T-cell (primary cell): ENCODE measurements at regions not wholly inside any gene's neighbourhood (a gene's known extent, or its start where the extent isn't known, plus 50 kb on each side); places are given as distances from the start of the nearest gene placed in this dataset.

Experiments used
- ATAC-seq, 4 experiments: fragments of 200-7000 bp in 3 of 4; fragments of 150-1000 bp in 1 of 4; cut with Tn5 transposase; replicated peaks in 1 of 4; 1 replicate in 3 of 4; 2 replicates in 1 of 4; pipeline ENCODE4 v1.10.0; 2021; ENCODE audit warnings: moderate library complexity in 3 of 4, mild to moderate bottlenecking in 2 of 4, moderate number of reproducible peaks in 1 of 4
- CTCF ChIA-PET, 2 donors: fragments of 300-600 bp; sonication (Branson Sonifier 250); formaldehyde crosslinking; loops; one replicate each; lab custom pipeline; 2022; ENCODE audit warnings: antibody characterized with exemption in 2 of 2; lab: Charles Lee
- POLR2A ChIA-PET, 2 donors: fragments of 300-600 bp; sonication (Branson Sonifier 250); formaldehyde crosslinking; loops; one replicate each; lab custom pipeline; 2022; ENCODE audit warnings: antibody characterized with exemption in 2 of 2; lab: Charles Lee
- DNase-seq, 35 experiments: peaks; one replicate each; pipeline versions ENCODE4 v3.0.0 to v3.0.0-alpha.2; 2013 to 2023
- H3K27ac ChIP-seq: one replicate; pipeline ENCODE4 v1.5.1; 2013; ENCODE audit warnings: low read length
- H3K27me3 ChIP-seq, 2 experiments: replicated peaks in 1 of 2; 1 replicate in 1 of 2; 2 replicates in 1 of 2; pipeline versions ENCODE4 v1.6.1 to v1.7.0; 2013; ENCODE audit warnings: low read length in 1 of 2, mixed read lengths in 1 of 2; ENCODE audit not compliant: control insufficient read depth in 2 of 2, insufficient read depth in 2 of 2; ENCODE audit errors: extremely low read depth in 1 of 2
- H3K36me3 ChIP-seq, 2 donors: 1 replicate in 1 of 2; 2 replicates in 1 of 2; pipeline versions ENCODE4 v1.6.1 to v1.7.0; 2013; ENCODE audit warnings: low read length in 1 of 2; ENCODE audit not compliant: control insufficient read depth in 2 of 2, insufficient read depth in 1 of 2; ENCODE audit errors: extremely low read depth in 1 of 2
- H3K4me1 ChIP-seq, 2 experiments: 1 replicate in 1 of 2; 2 replicates in 1 of 2; pipeline versions ENCODE4 v1.6.1 to v1.7.0; 2013; ENCODE audit warnings: low read length in 2 of 2, mixed read lengths in 1 of 2; ENCODE audit not compliant: insufficient read depth in 2 of 2, control insufficient read depth in 1 of 2; ENCODE audit errors: extremely low read depth in 1 of 2
- H3K4me3 ChIP-seq, 2 donors: 1 replicate in 1 of 2; 2 replicates in 1 of 2; pipeline versions ENCODE4 v1.5.1 to v1.7.0; 2013; ENCODE audit warnings: mild to moderate bottlenecking in 2 of 2, low read length in 1 of 2, moderate library complexity in 1 of 2; ENCODE audit not compliant: control insufficient read depth in 1 of 2; ENCODE audit errors: extremely low read depth in 1 of 2
- H3K9me3 ChIP-seq: 2 replicates; pipeline ENCODE4 v1.7.0; 2013
- H3K27ac Mint-ChIP-seq, 2 donors: one replicate each; pipeline ENCODE4 v1.8.0; 2020 to 2021; ENCODE audit warnings: mild to moderate bottlenecking in 2 of 2, mixed read lengths in 2 of 2
- H3K27me3 Mint-ChIP-seq, 2 donors: one replicate each; pipeline ENCODE4 v1.8.0; 2021 to 2022; ENCODE audit warnings: mixed read lengths in 2 of 2
- H3K36me3 Mint-ChIP-seq: one replicate; pipeline ENCODE4 v1.8.0; 2021; ENCODE audit warnings: mixed read lengths
- H3K4me1 Mint-ChIP-seq, 3 donors: one replicate each; pipeline ENCODE4 v1.8.0; 2020 to 2022; ENCODE audit warnings: mixed read lengths in 3 of 3, mild to moderate bottlenecking in 1 of 3
- H3K4me3 Mint-ChIP-seq, 3 donors: one replicate each; pipeline ENCODE4 v1.8.0; 2020 to 2022; ENCODE audit warnings: mild to moderate bottlenecking in 3 of 3, mixed read lengths in 3 of 3, moderate library complexity in 3 of 3
- H3K9me3 Mint-ChIP-seq, 3 donors: one replicate each; pipeline ENCODE4 v1.8.0; 2020 to 2022; ENCODE audit warnings: mixed read lengths in 3 of 3
- WGBS: methylation state at CpG from one replicate; pipeline ENCODE4 v1.1.5; 2013; ENCODE audit warnings: missing lambda C conversion rate; ENCODE audit not compliant: insufficient coverage; 5-methylcytosine and 5-hydroxymethylcytosine counted together

DNA sequence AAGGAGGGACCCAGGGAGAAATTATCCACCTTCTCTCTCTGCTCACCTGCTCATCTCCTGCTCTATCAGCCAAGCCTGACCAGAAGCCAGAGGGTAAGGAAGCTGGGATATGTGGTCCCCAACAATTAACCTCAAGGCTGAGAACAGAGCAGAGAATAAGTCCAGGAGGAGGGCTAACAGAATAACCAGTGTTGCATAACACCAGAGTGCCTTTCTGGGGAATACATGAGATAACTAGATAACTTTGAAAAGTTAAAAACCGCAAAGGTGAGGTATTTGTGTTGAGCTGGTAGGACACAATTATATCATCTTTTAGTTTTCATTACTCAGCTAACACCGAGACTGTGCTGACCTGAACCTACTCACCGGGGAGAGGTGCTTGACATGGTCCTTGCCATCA, 180.8 kb downstream of the SALL1 start:
- no peak overlapping the region for H3K27ac ChIP-seq
- no peak overlapping the region for H3K4me3 ChIP-seq
- peaks cover 0 to 5% (median 0%) of the 10 kb centered on the region in 3 donors for H3K9me3 Mint-ChIP-seq
- H3K4me1 Mint-ChIP-seq: no peaks in the 10 kb centered on the region
- no peaks in the 10 kb centered on the region for H3K36me3 Mint-ChIP-seq
- 100% methylated on average over 1 of the region's 3 CpGs for WGBS
- no peak for ATAC-seq
- no peaks in the 10 kb centered on the region for H3K4me1 ChIP-seq
- no peak for DNase-seq
- no peaks in the 10 kb centered on the region for H3K9me3 ChIP-seq
- no peaks in the 10 kb centered on the region for H3K36me3 ChIP-seq
- ChIA-PET CTCF (no interaction called here), POLR2A (no interaction called here)
- peaks cover 12 to 26% of the 10 kb centered on the region in 2 donors for H3K27me3 Mint-ChIP-seq
- H3K27ac Mint-ChIP-seq: no peak overlapping the region
- H3K4me3 Mint-ChIP-seq: no peak overlapping the region
- H3K27me3 ChIP-seq: peaks cover 2 to 9% of the 10 kb centered on the region in 2 experiments

DNA sequence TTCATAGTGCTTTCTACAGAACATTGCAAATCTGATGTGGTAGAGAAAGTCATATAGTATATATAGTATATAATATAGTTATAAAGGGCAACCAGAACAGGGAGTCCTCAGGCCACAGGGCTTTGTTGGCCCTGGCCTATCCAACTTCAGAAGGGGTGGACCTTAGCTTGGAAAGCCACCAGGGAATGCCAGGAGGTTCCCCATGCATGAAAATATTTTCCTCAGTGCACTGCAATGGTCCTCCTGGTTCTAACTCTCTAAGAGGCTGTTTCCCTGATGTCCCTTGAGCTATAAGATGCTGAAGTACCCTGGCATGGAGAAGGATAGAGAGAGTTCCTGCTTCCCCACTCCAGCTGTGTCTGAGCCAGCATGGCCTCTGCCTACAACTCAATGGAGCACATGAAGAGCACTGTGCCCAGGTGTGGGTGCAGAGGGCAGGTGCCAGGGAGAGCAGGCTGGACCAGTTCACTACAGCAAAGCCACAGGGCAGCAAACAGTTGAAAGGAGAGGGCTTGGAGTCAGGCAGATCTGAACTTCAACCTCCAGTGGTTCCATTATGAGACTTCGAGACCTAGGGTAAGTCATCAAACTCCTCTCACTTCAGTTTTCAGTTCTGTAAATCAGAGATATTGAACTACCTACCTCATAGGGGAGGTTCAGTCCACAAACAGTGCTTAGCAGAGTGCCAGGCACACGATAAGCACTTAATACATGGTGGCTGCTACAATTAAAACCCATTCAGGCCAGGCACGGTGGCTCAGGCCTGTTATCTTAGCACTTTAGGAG, 183.1 kb downstream of the SALL1 start:
- no peaks in the 10 kb centered on the region for H3K9me3 ChIP-seq
- Mint-ChIP-seq H3K4me3 (no peak overlapping the region), H3K9me3 (peaks cover 0 to 5% (median 0%) of the 10 kb centered on the region in 3 donors), H3K4me1 (no peaks in the 10 kb centered on the region), H3K27ac (no peak overlapping the region), H3K36me3 (no peaks in the 10 kb centered on the region), H3K27me3 (peaks cover 10 to 21% of the 10 kb centered on the region in 2 donors)
- no peak for ATAC-seq
- 70% methylated on average over 3 of the region's 3 CpGs for WGBS
- no peak for DNase-seq
- no peaks in the 10 kb centered on the region for H3K4me1 ChIP-seq
- ChIA-PET POLR2A (no interaction called here), CTCF (no interaction called here)
- H3K27ac ChIP-seq: no peak overlapping the region
- H3K4me3 ChIP-seq: no peak overlapping the region
- peaks cover 0 to 13% of the 10 kb centered on the region in 2 experiments for H3K27me3 ChIP-seq
- no peaks in the 10 kb centered on the region for H3K36me3 ChIP-seq

DNA sequence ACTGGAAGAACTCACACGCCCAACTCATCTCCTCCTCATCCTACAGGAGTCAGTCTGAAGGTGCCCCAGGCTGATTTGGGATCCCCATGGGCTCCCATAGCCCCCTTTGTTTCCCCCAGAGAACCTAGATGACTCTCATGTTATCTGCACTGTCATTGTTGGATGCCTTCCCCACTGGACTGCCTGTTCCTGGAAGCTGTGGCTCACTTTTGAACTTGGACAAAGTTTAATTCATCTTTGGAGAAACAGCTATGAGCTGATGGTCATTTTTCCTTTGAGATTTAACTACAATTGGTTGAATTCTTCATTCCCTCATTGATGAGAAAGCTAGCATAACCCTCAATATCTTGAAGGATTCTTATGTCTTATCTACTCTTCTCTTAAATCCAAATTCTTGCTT, 186.6 kb downstream of the SALL1 start:
- peaks cover 0 to 22% of the 10 kb centered on the region in 2 experiments for H3K27me3 ChIP-seq
- ATAC-seq (no peak), DNase-seq (no peak)
- H3K9me3 ChIP-seq: no peaks in the 10 kb centered on the region
- Mint-ChIP-seq H3K4me3 (no peak overlapping the region), H3K27me3 (peaks cover 13 to 17% of the 10 kb centered on the region in 2 donors), H3K27ac (no peak overlapping the region), H3K4me1 (no peaks in the 10 kb centered on the region), H3K36me3 (no peaks in the 10 kb centered on the region), H3K9me3 (no peaks in the 10 kb centered on the region)
- no CpG with 5 or more reads among the region's 1 CpG for WGBS
- no peaks in the 10 kb centered on the region for H3K4me1 ChIP-seq
- H3K4me3 ChIP-seq: no peak overlapping the region
- ChIA-PET CTCF (no interaction called here), POLR2A (no interaction called here)
- no peaks in the 10 kb centered on the region for H3K36me3 ChIP-seq
- H3K27ac ChIP-seq: no peak overlapping the region

DNA sequence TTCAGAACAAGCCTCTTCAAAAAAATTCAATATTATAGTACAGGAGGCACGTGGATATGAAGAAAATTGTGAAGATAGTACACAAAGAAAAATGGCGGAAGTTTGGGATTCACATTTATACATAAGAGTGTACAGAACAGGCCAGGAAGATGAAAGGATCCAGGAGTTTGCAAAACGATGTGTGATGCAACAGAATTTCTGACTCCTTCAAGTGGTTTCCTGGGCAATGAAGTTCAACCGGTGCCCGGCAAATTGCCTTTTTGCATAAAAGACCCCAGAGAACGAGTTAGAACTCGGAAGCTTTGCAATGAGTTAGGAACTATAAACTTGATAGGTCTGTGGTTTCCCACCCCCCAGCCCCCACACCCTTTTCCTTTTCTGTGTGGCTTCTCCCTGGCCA, 189.1 kb downstream of the SALL1 start:
- WGBS: 51% methylated on average over 6 of the region's 7 CpGs
- Histone ChIP-seq H3K4me1 (no peaks in the 10 kb centered on the region), H3K9me3 (no peaks in the 10 kb centered on the region), H3K4me3 (no peak overlapping the region), H3K27ac (no peak overlapping the region), H3K27me3 (peaks cover 0 to 17% of the 10 kb centered on the region in 2 experiments), H3K36me3 (no peaks in the 10 kb centered on the region)
- ChIA-PET POLR2A (no interaction called here), CTCF (no interaction called here)
- no peak for DNase-seq
- H3K4me1 Mint-ChIP-seq: no peaks in the 10 kb centered on the region
- no peaks in the 10 kb centered on the region for H3K9me3 Mint-ChIP-seq
- no peak overlapping the region for H3K4me3 Mint-ChIP-seq
- ATAC-seq: no peak
- H3K27ac Mint-ChIP-seq: no peak overlapping the region
- H3K27me3 Mint-ChIP-seq: peaks cover 14 to 16% of the 10 kb centered on the region in 2 donors
- no peaks in the 10 kb centered on the region for H3K36me3 Mint-ChIP-seq

DNA sequence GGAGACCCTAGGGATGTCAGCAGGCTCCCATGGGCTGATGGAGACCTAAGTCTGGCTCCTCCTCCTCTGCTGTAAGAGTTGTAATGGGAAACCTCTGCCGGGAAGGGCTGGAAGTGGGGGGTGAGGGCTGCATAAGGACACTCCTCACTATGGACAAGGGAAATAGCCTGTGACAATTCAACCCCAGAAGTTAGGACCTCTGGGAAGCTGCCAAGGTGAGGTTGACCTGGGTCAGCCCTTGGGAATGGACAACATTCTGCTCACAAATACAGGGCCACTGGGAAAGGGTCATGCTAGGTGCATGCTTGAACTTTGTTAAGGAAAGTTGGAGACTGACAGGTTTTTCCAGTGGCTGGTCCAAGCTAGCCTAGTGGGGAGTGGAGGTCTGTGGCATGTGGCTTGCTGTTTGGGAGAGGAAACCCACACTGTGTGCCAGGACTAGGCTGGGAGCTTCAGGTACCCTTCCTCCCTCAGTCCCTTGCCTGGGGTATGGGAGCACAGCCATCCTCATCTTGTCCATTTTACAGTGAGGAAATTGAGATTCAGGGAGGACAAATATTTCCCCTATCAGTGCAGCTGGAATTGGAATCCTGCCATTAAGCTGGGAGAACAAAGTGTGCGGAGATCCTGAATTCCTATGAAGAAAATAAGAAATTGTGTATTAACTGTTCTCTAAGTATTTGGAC, 190.4 kb downstream of the SALL1 start:
- ChIA-PET POLR2A (no interaction called here), CTCF (no interaction called here)
- Histone ChIP-seq H3K27me3 (peaks cover 0 to 13% of the 10 kb centered on the region in 2 experiments), H3K4me1 (no peaks in the 10 kb centered on the region), H3K4me3 (no peak overlapping the region), H3K9me3 (no peaks in the 10 kb centered on the region), H3K36me3 (no peaks in the 10 kb centered on the region), H3K27ac (no peak overlapping the region)
- Mint-ChIP-seq H3K27ac (no peak overlapping the region), H3K4me3 (no peak overlapping the region), H3K9me3 (no peaks in the 10 kb centered on the region), H3K4me1 (no peaks in the 10 kb centered on the region), H3K36me3 (no peaks in the 10 kb centered on the region), H3K27me3 (peaks cover 11 to 13% of the 10 kb centered on the region in 2 donors)
- no peak for DNase-seq
- 58% methylated on average over 2 of the region's 2 CpGs for WGBS
- no peak for ATAC-seq

DNA sequence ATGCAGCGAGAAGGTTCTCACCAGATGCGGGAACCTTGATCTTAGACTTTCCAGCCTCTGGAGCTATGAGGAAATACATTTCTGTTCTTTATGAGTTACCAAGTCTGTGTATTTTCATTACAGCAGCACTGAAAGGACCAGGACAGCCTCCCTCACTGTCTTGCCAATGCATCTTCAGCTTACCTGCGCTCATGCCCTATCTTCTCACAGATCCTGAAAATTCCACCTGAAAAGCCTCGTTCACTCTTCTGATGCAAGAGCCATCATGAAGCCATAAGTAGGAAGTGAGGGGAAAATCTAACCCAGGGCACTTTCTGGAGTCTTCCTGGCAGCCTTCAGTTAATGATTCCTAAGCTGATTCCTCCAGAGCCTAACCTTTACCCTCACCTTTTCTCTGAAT, 194.0 kb downstream of the SALL1 start:
- Mint-ChIP-seq H3K27ac (no peak overlapping the region), H3K36me3 (no peaks in the 10 kb centered on the region), H3K4me3 (no peak overlapping the region), H3K4me1 (no peaks in the 10 kb centered on the region), H3K9me3 (no peaks in the 10 kb centered on the region), H3K27me3 (peaks cover 16 to 24% of the 10 kb centered on the region in 2 donors)
- ATAC-seq (no peak), DNase-seq (no peak)
- H3K4me3 ChIP-seq: no peak overlapping the region
- CTCF ChIA-PET: no interaction called here
- H3K27me3 ChIP-seq: peaks cover 0 to 20% of the 10 kb centered on the region in 2 experiments
- no peaks in the 10 kb centered on the region for H3K36me3 ChIP-seq
- POLR2A ChIA-PET: no interaction called here
- WGBS: no CpG with 5 or more reads among the region's 4 CpGs
- no peak overlapping the region for H3K27ac ChIP-seq
- no peaks in the 10 kb centered on the region for H3K4me1 ChIP-seq
- no peaks in the 10 kb centered on the region for H3K9me3 ChIP-seq
